CD4-positive, alpha-beta T cell treated with Interleukin-2 at 100 ng/mL for 4 hours (primary cell): ENCODE measurements at regions not wholly inside any gene's neighbourhood (a gene's known extent, or its start where the extent isn't known, plus 50 kb on each side); places are given as distances from the start of the nearest gene placed in this dataset.
"Not testable (repeated sequence)": the region's sequence is repeated elsewhere in the genome, so short reads cannot be mapped to it uniquely, and the experiment has no call there.

Experiments
- DNase-seq: peaks from one replicate; pipeline ENCODE4 v3.0.0-alpha.2; 2020; ENCODE audit warnings: low spot score

DNA sequence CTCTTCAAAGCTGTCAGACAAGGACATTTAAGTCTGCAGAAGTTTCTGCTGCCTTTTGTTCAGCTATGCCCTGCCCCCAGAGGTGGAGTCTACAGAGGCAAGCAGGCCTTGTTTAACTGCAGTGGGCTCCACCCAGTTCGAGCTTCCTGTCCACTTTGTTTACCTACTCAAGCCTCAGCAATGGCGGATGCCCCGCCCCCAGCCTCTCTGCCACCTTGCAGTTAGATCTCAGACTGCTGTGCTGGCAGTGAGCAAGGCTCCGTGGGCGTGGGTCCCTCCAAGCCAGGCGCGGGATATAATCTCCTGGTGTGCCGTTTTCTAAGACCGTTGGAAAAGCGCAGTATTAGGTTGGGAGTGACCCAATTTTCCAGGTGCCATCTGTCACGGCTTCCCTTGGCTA, 144.5 kb upstream of the GOT2 start:
- DNase-seq: not testable (repeated sequence)

DNA sequence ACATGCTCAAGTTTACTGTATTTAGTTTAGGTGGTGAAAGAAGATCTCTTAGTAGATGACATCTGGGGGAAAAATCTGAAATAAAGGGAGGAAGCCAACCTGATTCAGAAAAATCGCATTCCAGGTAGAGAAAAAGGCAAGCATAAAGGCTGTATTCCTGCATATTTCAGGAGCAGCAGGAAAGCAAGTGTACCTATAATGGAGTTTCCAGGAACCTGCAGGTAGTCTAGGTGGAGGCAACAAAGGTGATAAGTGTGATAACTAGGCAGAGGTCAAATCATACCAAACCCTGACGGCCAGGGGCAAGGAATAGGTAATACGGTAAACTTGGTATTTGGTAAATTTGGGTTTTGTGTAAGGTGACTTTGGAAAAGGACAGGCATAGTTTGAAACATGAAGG, 132.8 kb upstream of the GOT2 start:
- no peak for DNase-seq

DNA sequence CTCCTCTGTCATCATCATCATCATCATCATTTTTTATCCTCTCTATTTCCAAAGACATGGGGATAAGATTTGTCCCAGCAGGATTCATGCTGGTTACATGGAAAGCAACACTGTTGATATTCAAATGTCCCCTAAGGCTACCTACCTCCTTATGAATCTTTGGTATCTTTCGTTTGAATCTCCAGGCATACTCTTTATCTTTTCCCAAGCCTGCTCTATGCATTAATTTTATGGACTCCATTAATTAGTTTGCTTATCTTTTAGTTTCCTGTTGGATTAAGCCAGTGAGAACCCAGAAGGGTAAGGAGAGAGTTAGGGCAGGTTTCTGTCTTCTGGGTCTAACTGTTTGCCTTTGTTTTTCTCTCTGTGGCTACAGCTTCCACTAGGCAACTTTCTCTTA, 129.6 kb upstream of the GOT2 start:
- DNase-seq: no peak

DNA sequence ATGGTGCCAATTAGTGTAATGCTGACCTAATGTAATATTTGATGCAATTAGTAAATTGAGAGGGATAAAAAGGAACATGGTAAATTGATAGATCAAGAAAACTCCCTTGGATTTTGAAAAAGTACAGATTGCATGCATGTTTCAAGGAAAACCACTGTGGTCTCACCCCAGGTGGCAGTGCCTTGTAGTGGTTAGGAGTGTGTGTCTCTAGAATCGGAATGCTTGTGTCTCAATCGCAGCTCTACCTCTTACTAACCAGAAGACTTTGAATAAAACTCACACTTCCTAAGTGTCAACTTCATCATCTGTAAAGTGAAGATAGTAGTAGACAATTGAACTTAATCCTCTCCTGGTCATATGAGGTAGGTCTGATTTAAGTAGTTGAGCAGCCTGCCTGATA, 128.9 kb upstream of the GOT2 start:
- no peak for DNase-seq

DNA sequence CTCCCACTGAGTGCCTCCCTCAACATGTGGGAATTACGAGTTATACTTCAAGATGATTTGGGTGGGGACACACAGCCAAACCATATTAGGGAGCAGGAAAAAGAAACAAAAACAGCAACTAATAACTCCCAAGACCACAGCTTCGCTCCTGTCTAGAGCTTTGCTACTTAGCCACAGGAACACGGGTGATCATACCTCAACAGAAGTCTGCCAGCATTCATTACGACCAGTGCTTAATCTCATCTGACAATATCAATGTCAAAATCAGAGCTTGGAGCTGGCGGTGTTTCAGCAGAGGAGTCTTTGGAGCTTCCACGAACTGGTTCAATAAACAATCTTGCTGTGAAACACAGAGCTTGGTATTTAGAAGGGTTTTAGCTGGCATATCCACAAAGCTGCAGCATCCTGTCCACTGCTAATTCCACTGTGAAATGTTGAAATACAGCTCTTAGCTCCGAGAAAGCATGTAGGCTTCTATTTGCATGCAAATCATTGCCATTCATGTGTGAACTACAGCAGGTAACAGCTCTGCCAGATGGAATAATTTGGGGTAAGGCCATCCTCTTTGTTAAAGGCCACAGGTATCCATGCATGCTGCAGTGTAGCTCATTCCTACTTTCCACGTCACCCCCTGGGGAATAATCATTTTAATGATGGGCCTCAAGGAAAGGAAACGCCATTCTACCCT, 128.4 kb upstream of the GOT2 start:
- DNase-seq: no peak

DNA sequence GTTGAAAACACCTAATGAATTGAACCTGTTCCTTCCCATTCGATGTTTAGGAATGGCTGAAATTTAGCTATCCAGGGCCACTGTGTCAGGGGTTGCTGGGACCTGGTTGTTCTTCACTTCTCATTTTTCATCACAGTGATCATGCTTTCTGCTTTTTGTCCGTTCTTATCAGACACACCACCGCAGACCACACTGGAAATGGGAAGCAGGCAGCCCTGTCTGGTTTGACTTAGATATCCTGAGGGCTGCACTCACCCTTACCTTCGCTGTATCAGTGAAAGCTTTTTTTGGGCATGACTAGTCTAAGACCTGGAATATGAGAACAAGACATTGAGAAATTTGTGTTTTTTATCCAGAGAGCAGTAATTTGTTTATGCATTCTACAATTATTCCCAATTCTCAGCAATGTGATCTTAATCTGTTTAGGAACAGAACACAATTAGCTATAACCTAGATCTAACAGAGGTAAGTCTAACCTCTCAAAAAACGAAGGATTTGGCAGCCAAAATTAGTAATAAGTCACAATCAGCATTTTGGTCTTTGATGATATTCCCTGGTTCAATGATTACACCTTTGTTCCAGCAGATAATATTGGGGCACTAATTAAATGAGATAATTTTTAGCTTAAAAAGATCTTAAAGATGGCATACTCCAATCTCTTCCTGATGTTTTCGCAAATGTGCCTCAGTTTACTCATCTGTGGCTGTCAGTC, 126.0 kb upstream of the GOT2 start:
- no peak for DNase-seq

DNA sequence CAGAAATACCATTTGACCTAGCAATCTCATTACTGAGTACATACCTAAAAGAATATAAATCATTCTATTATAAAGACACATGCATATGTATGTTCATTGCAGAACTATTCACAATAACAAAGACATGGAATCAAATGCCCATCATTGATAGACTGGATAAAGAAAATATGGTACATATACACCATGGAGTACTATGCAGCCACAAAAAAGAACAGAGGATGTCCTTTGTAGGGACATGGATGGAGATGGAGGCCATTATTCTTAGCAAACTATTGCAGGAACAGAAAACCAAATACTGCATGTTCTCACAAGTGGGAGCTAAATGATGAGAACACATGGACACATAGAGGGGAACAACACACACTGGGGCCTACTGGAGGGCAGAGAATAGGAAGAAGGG, 124.5 kb upstream of the GOT2 start:
- DNase-seq: not testable (repeated sequence)

DNA sequence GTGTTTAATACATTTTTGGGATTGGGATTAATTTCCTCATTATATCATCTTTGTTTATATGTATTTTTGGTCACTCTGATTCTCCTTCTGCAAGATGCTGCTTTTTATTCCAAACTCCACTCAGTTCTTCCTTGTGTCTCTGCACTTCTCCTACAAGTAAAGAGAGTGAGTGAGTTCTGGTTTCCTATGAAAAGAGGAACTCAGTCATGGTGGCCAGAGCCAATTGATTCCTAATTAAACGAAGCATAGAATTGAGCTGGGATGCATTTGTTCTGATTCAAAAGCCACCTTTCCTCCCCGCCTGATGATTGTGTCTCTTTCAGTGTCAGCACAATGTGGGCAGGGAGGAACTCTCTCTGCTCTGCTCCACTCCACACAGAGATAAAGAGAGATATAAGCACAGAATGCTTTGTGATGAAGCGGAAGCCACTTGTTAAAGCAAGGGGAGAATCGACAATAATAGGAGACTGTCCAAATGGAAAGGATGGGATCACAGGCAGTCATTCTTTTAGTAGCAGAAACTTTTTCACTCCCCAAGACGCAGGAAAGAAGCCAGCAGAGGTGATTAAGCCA, 121.3 kb upstream of the GOT2 start:
- no peak for DNase-seq

DNA sequence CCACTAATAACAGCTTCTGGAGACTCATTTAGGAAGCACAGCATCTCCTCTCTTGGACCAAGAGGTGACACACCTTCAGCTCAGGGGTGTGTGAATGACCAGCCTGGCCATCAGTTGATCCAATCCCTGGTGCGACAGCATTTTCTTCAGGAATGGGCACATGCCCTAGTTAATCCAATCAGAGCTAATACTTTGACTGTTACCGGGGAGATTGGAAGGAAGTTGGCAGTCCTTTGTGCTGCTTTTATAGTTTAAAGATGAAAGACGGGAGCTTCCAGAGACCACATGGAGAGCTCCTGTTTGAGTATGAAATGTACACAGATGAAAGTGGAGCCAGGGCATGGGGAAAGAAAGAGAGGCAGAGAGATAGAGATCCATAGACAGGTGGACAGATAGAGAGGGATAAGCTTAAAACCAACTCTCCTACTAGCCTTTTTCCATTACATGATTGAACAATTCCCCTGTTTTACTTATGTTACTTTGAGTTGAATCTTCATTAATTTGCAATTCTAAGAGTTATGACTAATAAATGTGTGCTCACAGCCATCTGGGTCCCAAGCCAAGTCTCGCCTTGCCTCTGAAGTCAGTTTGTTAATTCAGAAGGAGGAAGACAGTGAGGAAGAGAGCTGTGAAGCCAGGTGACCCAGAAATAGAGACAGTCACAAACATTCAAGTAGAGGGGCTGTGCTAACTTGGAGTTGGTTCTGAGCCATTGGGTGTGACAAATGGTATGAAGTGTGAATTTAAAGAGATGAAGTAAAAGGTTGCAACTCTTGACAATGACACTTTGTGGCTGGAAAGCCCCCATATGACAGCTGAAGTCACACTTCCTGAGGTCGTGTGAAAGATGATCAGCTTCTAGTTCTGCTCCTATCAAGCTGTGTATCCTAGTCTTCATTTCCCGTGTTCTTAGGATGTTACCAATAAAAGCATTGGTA, 120.0 kb upstream of the GOT2 start:
- DNase-seq: no peak

DNA sequence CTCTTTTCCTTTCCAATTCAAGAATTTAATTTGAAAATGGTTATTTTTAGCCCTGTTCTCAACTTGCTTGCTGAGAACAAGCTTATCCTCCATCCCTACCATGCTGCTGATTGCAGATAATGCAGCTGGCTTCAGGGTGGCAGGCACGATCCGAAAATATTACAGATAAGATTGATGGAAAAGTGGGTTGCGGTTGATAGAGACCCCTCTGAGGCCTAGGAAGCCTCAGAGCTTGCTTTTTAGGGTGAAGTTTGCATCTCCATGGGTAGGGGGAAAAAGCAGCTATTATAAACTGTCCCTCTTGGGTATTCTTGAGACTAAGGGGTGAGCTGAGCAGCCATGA, 116.5 kb upstream of the GOT2 start:
- DNase-seq: no peak

DNA sequence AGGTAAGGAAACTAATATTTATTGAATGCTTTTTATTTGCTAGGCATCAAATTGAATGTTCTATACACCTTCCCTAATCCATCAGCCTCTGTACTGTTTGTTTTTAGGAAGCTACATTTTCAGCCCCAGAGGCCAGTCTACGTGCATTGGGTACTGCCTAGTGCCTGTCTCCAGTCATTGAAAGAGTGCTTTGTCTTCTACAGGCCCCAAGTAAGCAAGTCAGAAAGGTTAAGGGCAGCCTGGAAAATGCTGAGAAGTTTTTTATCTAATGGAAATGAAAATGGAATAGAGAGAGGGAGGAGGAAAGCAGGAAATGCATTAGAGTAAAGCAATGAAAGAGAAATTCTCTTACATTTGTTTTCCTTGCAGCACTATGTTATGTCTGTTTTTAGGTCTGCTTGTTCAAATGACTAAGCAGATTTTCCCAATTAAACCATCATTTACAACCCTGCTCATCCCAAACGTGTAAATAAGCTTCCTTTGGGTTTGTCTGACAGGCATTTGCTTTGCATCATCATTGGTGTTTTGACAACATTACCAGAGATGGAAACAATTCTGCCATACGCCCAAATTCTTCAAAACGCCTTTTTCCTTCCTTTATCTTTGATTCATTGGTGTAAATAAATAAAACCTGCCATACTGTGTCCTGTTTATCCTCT, 116.0 kb upstream of the GOT2 start:
- no peak for DNase-seq

DNA sequence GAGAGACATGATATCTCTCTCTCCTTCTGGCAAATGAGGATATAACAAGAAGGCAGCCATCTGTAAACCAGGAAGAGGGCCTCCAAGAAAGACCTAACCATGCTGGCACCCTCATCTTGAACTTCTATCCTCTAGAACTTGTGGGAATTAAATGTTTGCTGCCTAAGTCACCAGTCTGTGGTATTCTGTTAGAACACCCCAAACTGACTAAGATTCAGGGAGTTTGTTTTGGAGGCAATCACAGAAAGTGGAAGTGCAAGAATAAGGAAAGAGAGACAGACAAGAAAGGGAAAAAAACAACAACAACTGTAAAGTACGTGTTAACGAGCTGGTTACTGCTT, 114.5 kb upstream of the GOT2 start:
- DNase-seq: no peak

DNA sequence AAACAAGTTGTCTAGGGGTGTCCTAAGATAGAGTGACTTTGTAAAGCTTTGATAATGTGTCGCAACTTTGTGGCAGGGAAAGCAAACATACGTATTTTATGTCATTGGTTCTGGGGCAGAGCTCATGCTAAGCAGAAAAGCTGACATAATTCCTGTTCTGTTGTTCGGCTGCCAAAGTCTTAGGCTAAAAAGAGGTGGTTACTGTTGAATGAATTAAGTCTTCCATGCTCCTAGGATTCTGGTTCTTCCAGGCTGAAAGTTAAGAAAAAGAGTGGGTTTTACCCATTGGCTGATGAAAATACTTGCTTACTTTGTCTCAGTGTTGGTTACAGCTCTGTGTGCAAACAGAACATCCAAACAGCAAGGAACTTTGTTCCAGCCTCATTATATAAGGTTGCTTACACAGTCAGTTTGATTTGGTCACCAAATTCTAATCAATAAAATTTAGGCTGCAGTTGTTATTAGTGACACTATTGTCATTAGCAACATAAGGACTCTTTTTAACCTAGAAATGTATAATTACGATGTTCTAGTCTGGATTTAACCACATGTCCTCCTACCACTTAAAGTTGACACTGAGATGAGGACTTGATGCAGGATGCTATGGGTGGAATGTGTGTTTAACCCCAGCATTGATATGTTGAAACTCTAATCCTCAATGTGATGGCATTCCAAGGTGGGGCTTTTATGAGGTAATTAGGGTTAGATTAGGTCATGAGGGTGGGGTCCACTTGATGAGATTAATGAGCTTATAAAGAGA, 114.0 kb upstream of the GOT2 start:
- DNase-seq: no peak

DNA sequence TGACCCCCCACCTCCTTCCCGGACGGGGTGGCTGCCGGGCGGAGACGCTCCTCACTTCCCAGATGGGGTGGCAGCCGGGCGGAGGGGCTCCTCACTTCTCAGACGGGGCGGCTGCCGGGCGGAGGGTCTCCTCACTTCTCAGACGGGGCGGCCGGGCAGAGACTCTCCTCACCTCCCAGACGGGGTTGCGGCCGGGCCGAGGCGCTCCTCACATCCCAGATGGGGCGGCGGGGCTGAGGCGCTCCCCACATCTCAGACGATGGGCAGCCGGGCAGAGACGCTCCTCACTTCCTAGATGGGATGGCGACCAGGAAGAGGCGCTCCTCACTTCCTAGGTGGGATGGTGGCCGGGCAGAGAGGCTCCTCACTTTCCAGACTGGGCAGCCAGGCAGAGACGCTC, 112.1 kb upstream of the GOT2 start:
- not testable (repeated sequence) for DNase-seq

DNA sequence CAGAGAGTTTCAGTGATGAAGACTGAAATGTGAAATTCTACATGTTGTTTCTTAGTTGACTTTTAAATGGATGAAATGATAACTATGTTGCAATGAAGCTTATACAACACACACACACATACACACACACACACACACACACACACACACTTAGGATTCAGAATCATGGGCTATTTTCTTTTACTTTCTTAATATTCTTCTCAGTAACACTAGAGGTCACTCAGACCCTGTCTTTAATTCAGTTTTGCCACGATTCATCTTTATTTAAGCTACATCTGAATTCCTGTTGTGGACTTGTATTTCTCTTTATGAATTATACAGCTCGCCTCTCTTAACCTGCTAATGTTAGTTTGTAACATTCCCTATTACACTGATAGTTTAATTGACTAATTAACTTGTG, 109.6 kb upstream of the GOT2 start:
- DNase-seq: no peak

DNA sequence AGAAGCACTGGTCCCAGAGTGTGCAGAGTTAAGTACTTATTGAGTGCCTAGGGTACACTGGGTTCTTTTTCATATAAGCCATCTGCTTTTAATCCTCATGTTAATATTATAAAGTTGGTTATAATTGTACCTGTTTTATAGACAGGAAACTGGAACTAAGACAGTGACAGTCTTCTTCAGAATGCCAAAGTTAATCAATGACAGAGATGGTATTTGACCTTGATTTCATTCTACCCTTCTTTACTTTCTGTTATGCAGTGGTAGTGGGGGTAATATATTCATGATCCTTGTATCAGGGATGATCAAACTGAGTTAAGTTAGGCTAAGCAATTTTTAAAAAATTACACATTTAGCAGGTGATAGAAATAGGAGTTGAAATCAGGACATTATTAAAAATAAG, 108.6 kb upstream of the GOT2 start:
- DNase-seq: no peak

DNA sequence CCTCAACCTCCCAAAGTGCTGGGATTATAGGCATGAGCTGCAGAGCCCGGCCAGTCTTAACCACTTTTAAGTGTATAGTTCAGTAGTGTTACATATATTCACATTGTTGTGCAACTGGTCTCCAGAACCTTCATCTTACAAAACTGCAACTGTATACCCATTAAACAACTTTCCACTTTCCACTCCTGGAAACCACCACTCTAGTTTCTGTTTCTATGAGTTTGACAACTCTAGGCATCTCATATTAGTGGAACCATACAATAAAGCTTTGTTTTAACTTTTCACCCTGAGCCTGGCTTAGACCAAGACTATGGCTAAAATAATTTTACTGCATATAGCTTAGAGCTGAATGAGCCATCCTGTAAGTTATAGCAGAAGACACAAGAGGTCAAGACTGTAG, 108.0 kb upstream of the GOT2 start:
- DNase-seq: no peak

DNA sequence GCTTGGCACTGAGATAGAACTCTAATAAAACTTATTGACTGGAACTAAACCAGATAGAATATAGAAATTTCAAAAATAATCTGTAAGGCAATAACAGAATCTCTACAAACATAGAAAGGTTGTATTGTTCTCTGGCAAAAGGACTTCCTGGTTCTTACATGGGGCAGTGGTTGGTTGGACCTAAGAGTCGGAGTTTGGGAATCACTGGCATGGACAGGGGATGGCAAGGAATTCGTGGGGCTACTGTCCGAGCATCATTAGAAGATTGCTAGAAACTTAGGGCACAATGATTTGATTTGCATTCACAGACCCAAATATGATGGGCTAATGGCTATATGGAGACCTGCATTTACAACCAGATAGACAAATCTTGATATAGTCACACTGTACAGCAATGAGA, 103.8 kb upstream of the GOT2 start:
- no peak for DNase-seq

DNA sequence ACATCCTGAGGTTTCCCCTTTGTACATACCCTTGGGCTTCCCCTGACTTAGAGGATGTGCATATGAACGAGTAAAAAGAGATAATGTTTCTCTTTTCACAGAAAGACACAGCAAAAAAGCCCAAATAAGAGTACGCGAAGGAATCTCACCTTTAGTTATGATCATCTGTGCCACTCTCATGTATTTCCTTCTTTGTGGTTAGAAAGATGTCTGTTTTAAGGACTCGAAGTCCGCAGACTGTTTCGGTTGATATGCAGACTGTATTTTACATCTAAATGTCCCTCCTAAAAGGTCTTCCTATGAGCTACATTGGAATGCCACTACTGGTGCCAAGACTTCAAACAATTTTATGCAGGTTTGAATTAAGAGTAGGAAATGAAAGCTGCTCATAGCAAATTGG, 102.3 kb upstream of the GOT2 start:
- no peak for DNase-seq

DNA sequence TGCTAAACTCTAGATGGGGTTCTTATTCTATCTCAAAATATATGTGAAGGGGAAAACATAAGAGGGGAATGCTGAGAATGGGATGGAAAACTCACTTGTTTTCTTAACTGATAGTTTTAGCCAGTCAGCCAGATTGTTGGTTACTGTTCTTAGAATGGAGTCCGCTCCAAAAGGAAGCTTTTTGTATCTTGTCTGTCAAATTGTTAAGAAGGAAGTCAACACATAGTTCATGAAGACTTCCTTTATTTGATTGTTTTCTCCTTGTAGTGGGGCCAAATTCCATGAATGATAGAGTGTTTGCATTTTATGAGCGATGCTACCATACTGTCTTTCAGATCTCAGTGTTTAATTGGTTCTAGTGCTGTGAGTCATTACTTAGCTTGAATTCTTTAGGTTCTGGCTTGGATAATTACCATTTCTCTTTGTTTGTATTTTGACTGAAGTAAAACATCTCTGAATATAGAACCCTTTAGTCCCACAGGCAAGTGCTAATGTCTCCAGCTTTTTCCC, 98.3 kb upstream of the GOT2 start:
- no peak for DNase-seq

DNA sequence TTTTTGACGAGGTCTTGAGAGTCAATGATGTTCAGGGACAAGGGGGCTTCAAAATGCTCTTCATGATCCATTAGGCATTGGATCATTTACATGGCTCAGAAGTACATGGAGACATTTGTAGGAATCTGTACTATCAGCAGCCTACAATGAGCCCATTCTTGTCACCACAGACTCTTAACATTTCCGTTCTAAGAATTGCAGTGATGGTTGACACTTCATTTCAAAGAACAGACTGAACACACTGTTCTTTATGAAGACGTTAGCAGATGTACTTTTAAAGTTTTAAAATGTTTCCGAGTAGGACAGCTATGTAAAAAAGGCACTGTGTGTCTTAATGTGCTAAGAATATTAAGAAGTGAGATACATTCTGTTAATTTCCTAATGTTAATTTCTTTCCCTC, 97.3 kb upstream of the GOT2 start:
- no peak for DNase-seq
